ENCODE measurements at regions not wholly inside any gene's neighbourhood (a gene's known extent, or its start where the extent isn't known, plus 50 kb on each side); places are given as distances from the start of the nearest gene placed in this dataset.
"Not testable (repeated sequence)": the region's sequence is repeated elsewhere in the genome, so short reads cannot be mapped to it uniquely, and the experiment has no call there.

GRCh38 chr10:27341001-27341400, 100.4 kb upstream of the ACBD5 start:
- no peak for DNase-seq

GRCh38 chr10:27335246-27335645, 94.6 kb upstream of the ACBD5 start:
- DNase-seq: not testable (repeated sequence)

- no peak for DNase-seq
Measured at GRCh38 chr10:27330074-27330473, 89.5 kb upstream of the ACBD5 start.

GRCh38 chr10:27328946-27329345, 88.3 kb upstream of the ACBD5 start:
- DNase-seq: no peak

GRCh38 chr10:27326748-27327147, 86.2 kb upstream of the ACBD5 start:
- DNase-seq: not testable (repeated sequence)

GRCh38 chr10:27319752-27320431, 79.3 kb upstream of the ACBD5 start:
- DNase-seq: no peak

DNA sequence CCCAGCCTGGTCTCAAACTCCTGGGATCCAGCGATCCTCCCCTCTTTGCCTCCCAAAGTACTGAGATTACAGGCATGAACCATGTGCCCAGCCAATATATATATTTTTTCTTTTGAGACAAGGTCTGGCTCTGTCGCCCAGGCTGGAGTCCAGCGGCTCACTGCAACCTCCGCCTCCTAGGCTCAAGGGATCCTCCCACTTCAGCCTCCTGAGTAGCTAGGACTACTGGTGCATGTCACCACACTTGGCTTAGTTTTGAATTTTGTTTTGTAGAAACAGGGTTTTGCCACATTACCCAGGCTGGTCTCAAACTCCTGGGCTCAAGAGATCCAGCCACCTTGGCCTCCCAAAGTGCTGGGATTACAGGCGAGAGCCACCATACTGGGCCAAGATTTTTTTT, 78.5 kb upstream of the ACBD5 start:
- not testable (repeated sequence) for DNase-seq

DNA sequence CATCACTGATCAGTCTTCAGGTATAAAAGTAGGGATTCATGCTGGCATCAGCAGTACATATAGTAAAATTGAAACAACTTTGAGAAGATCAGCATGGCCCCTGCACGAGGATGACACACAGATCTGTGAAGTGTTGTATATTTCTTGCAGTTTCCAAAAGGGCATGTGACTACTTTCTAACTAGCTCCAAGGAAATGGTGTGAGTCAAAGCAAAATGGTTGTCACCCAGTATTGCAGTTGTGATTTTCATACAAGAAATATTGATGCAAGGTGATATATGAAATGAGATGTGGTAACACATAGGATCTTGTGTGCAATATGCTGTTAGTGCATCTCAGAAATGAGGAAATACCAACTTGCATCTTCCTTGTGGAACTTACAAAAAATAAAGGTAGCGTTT, 74.5 kb upstream of the ACBD5 start:
- DNase-seq: not testable (repeated sequence)

- not testable (repeated sequence) for DNase-seq
Measured at GRCh38 chr10:27313586-27313985, 73.0 kb upstream of the ACBD5 start.

- no peak for DNase-seq
Measured at GRCh38 chr10:27312854-27313253, 72.3 kb upstream of the ACBD5 start.

GRCh38 chr10:27311809-27312208, 71.2 kb upstream of the ACBD5 start:
- not testable (repeated sequence) for DNase-seq

GRCh38 chr10:27298522-27298850, 57.9 kb upstream of the ACBD5 start:
- DNase-seq: not testable (repeated sequence)

DNA sequence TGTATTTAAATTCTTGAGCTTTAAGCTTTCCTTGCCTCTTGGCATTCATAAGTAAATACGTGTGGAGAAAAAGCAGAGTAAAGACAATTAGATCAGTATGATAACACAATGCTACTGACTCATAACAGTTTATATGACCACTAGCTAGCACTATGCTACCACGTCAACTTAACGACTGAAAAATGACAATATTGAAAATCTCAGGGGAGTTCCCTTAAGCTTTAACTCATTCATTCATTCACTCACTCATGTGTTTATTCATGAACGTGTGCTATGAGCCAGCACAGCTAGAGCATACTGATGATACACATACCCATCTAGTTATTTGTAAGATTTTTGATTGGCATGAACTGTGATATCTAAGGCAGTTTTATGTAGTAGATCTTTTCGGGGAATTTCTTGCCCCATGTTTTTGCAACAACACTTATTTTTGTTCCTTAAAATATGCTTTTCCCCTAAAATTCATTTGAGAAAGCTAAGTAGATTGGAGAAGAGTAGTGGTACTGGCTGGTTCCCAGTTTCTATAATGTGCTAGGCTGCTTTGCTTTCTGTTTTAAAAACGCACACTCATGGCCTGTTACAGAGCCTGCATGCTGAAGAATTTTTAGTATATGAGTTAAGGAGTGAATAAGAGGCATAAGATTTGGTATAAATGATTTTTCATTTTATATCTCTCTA, 57.4 kb upstream of the ACBD5 start:
- no peak for DNase-seq

GRCh38 chr10:27296285-27296684, 55.7 kb upstream of the ACBD5 start:
- not testable (repeated sequence) for DNase-seq

GRCh38 chr10:27291253-27291895, 50.8 kb upstream of the ACBD5 start:
- DNase-seq: not testable (repeated sequence)
